Effector CD8-positive, alpha-beta T cell (primary cell): ENCODE measurements at regions not wholly inside any gene's neighbourhood (a gene's known extent, or its start where the extent isn't known, plus 50 kb on each side); places are given as distances from the start of the nearest gene placed in this dataset.

Experiments used
- DNase-seq: peaks from one replicate; lab custom pipeline; 2025; lab: John Stamatoyannopoulos, UW

GRCh38 chr3:178393824-178394223, 142.4 kb upstream of the KCNMB2 start:
- DNase-seq = no peak

- DNase-seq = no peak
Measured at GRCh38 chr3:178396318-178396717, 139.9 kb upstream of the KCNMB2 start.

- no peak for DNase-seq
Measured at GRCh38 chr3:178397202-178397601, 139.0 kb upstream of the KCNMB2 start.

DNA sequence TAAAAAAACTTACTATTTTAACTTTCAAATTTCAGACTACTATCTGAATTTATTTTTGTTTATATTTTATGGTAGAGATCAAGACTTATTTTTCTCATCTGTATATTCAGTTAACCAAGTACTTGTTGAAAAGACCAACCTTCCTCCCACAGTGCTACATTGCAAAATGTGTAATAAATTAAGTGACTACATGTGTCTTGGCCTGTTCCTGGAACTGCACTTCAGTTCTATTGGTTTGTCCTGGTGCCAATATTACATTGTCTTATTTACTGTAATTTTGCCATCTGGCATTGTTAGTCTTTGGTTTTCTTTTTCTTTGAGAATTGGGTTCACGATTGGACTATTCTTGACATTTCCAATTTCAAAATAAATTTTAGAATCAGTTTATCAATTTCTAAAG, 138.4 kb upstream of the KCNMB2 start:
- no peak for DNase-seq

DNA sequence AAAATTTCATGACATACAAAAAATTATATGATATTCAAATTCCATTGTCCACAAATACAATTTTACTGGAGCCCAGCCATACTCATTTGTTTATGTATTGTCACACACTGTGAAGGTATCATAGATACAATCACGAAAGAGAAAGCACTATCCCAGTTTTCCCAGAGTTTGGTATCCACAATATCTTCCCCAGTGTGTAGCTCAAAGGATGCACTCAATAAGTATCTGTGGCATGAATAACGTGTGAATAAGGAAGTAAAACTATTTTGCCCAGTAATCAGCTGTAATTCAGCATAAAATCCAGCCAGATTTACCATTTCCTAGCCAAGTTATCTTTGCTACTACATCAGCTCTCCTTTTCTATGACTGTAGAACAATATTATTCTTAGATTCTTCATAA, 131.3 kb upstream of the KCNMB2 start:
- no peak for DNase-seq

- DNase-seq = no peak
Measured at GRCh38 chr3:178405531-178405930, 130.7 kb upstream of the KCNMB2 start.

DNA sequence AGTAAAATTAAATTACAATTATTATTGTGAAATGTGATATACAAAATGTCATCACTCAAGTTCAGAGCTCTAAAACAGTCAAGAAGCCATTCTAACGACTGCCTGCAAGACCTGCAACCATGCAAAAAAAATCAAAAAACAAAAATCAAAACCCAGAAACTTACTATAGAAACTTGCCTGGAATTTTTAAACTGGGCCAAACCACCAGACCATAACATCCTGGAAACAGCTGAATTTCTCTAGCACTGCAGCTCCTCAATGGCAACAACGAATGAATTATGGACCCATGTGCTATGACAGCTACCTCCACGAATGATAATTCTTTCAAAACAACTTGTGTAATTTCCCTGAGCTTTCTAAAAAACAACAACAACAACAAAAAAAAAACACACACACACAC, 130.0 kb upstream of the KCNMB2 start:
- no peak for DNase-seq

- no peak for DNase-seq
Measured at GRCh38 chr3:178415384-178415783, 120.9 kb upstream of the KCNMB2 start.

GRCh38 chr3:178417736-178418135, 118.5 kb upstream of the KCNMB2 start:
- DNase-seq = no peak

- no peak for DNase-seq
Measured at GRCh38 chr3:178419071-178419470, 117.2 kb upstream of the KCNMB2 start.

DNA sequence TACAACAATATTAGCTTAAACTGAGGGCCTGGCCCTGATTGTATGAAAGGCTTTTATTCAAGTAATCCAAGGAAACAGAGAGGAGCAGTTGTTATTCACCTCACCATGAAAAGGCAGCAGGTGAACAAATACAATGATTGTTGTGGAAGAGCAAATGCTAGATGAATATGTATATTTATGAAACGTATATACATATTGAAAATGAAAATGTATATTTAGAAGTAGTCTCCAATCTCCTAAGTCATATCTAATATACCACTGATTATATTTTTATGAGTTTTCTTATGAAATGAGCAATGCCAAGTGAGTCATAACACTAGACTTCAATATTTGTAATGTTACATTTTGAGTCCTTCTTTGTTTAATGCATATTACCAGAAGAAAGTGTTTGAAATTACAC, 116.2 kb upstream of the KCNMB2 start:
- no peak for DNase-seq

DNA sequence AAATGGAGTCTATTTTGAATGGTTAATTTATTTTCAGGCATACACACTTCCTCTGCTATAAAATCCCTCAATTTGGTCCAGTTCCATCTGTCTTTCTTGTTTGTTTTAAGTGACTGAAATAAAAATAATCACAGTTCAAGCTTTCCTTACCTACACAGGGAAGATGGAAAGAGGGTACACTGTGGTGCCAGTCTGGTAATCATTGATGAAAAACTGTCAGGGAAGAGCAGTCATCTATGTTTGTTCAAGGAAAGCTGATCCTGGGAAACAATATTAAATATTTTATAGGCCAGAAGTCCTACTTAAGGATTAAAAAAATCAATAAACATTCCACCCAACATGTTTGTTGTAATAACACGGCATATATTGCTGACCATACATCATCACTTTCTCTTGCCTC, 115.2 kb upstream of the KCNMB2 start:
- no peak for DNase-seq

- DNase-seq = no peak
Measured at GRCh38 chr3:178422406-178422805, 113.8 kb upstream of the KCNMB2 start.

GRCh38 chr3:178428037-178428436, 108.2 kb upstream of the KCNMB2 start:
- no peak for DNase-seq

DNA sequence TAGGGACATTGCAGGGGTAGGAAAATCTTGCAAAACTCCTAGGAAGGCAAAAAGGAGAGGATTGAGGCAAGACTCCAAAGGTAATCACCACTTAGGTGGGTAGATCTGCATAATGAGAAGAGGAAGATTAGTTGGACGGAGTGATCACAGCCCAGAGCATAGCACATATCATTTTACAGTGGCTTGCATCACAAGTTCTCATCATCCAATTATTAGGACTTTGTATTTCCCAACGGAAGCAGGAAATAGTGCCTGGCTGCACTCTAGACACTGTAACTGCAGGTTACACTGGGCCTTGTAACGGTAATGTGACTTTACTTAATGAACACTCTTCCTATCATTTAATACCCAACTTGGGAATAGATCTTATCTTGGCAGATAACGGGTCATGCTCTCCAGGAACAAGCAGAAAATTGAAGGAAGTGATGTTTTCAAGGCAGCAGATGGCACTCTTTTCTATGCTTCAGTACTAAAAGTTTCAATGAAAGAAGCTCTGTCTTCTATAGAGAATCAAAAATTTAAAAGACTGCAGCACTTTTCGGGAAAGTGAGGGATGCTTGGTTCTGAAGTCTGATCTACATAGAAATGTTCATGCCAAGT, 101.9 kb upstream of the KCNMB2 start:
- no peak for DNase-seq

DNA sequence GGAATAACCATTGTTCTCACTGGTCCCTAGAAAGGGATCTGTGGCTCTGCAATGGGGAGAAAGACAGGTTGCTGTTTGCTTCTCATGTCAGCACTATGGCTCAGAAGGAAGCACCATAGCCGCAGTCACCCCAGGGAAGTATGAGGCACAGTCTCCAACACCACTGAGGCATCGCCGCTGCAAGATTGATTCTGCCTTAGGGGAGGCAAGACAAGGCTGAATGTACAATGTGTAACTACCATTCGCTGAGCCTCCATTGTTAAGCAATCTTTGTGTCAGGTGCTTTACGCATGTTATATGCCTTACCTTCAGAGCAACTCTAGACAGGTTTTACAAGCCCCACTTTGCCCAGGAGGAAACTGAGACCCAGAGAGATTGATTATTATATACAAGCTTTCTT, 100.7 kb upstream of the KCNMB2 start:
- DNase-seq = no peak

- DNase-seq = no peak
Measured at GRCh38 chr3:178436773-178437172, 99.5 kb upstream of the KCNMB2 start.

DNA sequence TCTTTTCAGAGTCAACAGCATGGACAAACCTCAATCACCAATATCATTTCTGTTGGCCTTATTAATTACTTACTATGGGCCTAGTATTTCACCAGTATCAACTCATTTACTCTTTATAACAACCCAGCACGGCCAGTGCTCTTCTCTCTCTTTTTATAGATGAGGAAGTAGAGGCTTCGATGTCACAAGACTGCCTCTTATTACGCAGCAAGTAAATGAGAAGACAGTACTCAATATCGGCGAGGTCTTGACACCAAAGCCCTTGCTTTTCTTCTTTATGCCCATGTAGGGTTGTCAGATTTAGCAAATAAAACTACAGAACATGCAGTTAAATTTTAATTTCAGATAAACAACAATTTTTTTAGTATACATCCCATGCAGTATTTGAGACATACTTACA, 99.0 kb upstream of the KCNMB2 start:
- DNase-seq = no peak

DNA sequence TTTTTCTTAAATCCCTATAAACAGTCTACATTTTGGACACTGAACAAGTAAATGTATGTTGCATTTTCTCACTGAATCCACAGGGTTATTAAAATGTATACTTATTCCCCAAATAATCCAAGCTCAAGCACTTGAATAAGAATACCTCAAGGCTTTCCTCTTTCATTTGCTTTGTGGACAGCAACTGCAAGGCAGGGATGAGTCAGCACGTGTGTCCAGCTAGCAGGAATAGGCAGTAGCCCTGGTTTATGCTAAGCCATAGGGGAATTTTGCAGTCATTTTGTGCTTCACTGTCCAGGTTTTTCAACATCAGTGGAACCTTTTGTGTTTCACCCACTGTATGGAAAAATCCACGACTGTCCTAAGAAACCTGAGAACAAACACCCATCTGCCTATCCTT, 96.7 kb upstream of the KCNMB2 start:
- no peak for DNase-seq

DNA sequence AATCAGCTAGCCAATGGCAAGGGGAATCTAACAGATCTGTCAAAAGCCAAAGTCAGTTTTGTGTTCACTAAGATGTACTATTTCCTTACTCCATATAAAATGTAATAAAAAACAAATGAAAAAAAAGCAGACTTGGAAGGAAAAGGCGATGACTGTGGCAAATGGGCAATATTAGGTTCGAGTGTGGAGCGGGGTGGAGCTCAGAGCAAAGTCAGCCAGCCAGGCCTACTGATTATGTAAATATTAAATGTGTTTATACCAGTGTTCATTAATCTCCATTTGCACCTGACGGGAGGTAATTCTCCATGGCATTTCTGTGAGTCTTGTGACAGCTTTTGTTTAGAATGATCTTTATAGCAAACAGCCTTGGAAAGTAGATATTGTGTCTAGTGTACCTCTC, 96.2 kb upstream of the KCNMB2 start:
- DNase-seq = no peak

GRCh38 chr3:178443634-178444033, 92.6 kb upstream of the KCNMB2 start:
- no peak for DNase-seq

DNA sequence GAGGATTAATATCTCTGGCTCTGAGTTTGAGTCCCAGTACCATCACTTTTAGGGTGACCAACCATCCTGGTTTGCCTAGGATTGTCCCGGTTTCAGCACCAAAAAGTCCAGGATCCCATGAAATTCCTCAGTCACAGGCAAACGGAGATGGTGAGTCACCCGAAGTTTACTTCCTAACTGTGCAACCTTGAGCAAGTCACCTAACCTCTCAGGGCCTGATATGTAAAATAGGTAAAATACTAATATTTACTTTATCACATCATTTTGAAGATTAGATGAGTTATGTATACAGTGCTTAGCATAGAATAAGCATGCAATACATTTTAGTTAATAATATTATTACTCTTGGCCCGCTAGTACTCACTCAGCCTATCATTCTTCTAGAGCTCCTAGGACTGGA, 91.1 kb upstream of the KCNMB2 start:
- no peak for DNase-seq

DNA sequence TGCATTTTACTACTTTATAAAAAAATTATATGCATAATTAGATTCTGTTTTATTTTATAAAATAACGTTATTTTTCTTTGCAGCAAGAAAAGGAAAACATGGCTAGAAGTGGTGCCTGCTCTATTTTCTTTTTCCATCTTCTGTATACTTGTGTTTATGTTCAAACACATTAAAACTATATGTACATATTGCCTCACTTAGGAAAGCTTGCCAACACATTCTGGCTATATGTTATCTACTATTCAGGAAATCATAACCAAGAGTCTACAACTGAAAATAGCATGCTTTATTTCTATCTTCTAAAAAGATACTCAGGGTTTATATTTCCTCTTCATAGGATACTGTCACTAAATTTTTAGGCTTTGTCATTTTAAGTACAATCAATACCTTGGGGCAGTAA, 90.2 kb upstream of the KCNMB2 start:
- no peak for DNase-seq

DNA sequence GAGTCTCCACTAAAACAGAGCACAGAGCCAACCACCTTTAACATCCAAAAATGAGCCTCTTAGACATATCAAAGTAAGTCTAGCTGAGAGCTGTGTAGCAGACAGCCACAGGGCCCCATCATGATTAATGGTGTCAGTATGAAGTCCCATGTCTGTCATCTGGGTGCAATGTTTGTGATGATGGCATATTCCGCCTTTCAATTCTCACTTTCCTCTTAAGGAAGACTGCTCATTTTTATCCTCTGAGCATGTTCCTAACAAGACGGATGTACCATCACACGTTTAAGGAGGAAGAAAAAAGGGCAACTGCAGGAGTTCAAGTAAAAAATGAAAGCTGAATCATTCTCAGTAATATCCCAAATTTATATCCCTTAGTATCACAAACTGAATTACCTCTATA, 85.8 kb upstream of the KCNMB2 start:
- no peak for DNase-seq

DNA sequence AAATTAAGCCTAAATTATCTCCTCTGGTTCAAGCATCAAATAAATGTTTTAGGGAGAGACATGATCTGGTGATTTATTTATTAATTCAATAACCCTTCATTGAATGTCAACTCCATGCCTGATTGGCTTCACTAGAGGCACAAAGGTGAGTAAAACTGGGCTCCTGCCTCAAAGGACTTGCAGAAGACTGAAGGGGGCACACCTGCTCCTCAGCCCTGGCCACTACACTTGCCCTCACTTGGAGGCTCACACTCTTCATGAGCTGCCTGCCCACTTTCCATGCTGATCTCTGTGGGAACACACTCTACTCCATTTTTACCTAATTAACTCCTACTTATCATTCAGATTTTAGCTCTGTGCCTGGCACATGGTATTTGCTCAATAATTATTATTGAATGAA, 84.4 kb upstream of the KCNMB2 start:
- DNase-seq = no peak
